ENCODE measurements at regions not wholly inside any gene's neighbourhood (a gene's known extent, or its start where the extent isn't known, plus 50 kb on each side); places are given as distances from the start of the nearest gene placed in this dataset.

DNA sequence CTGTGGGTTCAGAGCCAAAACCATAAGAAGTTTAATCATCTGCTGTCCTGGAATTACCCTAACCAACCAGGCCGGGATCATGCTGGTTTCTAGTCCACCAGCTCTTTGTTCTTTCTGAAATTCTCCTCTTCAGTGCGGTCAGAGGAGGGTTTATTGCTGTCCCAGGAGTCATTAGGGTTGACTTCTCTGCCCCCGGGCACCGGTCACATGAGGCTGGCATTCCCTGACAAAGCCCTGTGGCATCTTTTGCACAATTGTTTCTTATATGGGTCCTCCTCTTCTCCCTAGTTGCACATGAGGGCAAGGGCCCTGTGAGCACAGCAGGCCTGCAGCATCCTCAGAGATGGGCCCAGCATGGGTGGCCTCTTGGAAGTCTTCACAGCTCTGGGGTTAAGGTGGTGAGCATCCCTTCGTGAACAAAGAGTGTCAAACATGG lies 243.9 kb downstream of the IRF8 start:
- Histone ChIP-seq H3K9me3 (ENCODE audit: control insufficient read depth, low read depth, low read length) (no peaks in the 10 kb centered on the region), H3K9ac (ENCODE audit: low read length) (no peak overlapping the region), H3K27ac (ENCODE audit: low read length) (no peak overlapping the region), H3K27me3 (ENCODE audit: control insufficient read depth, insufficient read depth, low read length) (no peaks in the 10 kb centered on the region), H3K4me3 (ENCODE audit: low read length) (no peak overlapping the region), H3K36me3 (ENCODE audit: control insufficient read depth, low read depth, low read length) (no peaks in the 10 kb centered on the region), H3K4me1 (ENCODE audit: control insufficient read depth, low read depth, low read length) (no peaks in the 10 kb centered on the region)

DNA sequence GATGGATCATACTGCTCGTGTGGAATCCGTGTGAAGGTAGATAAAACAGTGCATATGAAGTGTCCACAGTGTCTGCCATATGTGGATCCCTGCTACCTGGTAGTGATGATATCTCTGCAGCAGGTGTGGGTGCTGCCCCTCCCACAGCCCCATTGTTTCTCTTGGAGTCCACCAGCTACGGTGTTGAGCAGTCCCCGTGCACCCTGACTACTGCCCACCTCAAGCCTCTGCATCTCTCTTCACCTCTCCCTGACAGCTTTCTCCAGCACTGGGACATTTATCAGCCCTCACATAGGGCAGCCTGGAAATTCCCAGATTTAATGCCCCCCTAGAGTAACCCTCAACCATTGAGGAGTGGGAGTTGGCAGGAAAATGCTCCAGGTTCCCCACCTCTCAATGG lies 244.7 kb downstream of the IRF8 start:
- H3K9ac ChIP-seq (ENCODE audit: low read length), result no peak overlapping the region
- no peaks in the 10 kb centered on the region for H3K27me3 ChIP-seq (ENCODE audit: control insufficient read depth, insufficient read depth, low read length)
- no peaks in the 10 kb centered on the region for H3K4me1 ChIP-seq (ENCODE audit: control insufficient read depth, low read depth, low read length)
- H3K9me3 ChIP-seq (ENCODE audit: control insufficient read depth, low read depth, low read length), result no peaks in the 10 kb centered on the region
- no peaks in the 10 kb centered on the region for H3K36me3 ChIP-seq (ENCODE audit: control insufficient read depth, low read depth, low read length)
- no peak overlapping the region for H3K27ac ChIP-seq (ENCODE audit: low read length)
- no peak overlapping the region for H3K4me3 ChIP-seq (ENCODE audit: low read length)

DNA sequence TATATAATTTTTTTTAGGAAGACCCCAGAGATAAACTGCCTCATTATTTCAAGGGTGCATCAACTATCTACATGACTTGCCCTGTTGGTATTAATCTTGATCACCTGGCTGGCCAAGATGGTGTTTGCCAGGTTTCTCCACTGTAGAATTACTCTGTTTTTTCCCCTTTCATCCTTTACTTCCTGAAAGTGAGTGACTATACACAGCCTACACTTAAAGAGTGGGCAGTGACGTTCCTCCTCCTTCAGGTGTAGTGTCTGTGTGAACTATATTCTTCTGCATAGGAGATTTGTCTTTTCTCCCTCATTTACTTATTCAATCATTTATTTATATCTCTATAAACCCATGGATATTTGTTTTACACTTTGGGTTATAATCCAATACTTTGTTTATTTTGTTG lies 246.7 kb downstream of the IRF8 start:
- Histone ChIP-seq H3K4me3 (ENCODE audit: low read length) (no peak overlapping the region), H3K27ac (ENCODE audit: low read length) (no peak overlapping the region), H3K9ac (ENCODE audit: low read length) (no peak overlapping the region), H3K4me1 (ENCODE audit: control insufficient read depth, low read depth, low read length) (no peaks in the 10 kb centered on the region), H3K9me3 (ENCODE audit: control insufficient read depth, low read depth, low read length) (no peaks in the 10 kb centered on the region), H3K27me3 (ENCODE audit: control insufficient read depth, insufficient read depth, low read length) (no peaks in the 10 kb centered on the region), H3K36me3 (ENCODE audit: control insufficient read depth, low read depth, low read length) (no peaks in the 10 kb centered on the region)

DNA sequence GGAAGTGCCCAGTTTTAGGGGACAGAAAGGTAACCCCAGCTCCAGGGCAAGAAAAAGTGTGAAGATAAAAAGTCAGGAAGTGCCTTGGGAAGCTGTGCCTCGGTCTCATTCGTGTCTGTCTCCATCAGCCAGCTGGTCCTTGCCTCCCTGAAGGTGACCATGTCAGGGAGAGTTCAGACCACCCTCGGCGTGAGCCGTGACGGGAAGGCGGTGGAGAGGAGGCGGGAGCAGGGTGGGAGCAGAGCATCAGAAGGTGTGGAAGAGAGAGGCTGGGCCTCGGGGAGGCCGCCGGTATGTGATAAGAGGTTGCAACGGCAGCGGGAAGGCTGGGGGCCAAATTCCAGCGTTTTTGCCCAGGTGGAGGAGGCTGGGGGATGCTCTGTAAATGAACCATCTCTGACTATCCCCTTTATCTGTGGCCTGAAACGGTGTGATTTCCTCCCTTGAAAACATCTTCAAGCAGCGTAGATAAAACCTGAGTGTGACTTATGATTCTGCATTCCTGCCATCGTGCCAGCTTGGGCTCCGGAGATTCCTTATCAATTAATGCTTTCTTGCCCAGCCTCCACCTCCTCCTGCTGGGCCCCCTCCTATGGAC lies 251.8 kb downstream of the IRF8 start:
- H3K4me3 ChIP-seq (ENCODE audit: low read length), result no peak overlapping the region
- no peak overlapping the region for H3K27ac ChIP-seq (ENCODE audit: low read length)
- no peaks in the 10 kb centered on the region for H3K27me3 ChIP-seq (ENCODE audit: control insufficient read depth, insufficient read depth, low read length)
- no peaks in the 10 kb centered on the region for H3K36me3 ChIP-seq (ENCODE audit: control insufficient read depth, low read depth, low read length)
- H3K9me3 ChIP-seq (ENCODE audit: control insufficient read depth, low read depth, low read length), result no peaks in the 10 kb centered on the region
- H3K9ac ChIP-seq (ENCODE audit: low read length), result no peak overlapping the region
- H3K4me1 ChIP-seq (ENCODE audit: control insufficient read depth, low read depth, low read length), result no peaks in the 10 kb centered on the region

DNA sequence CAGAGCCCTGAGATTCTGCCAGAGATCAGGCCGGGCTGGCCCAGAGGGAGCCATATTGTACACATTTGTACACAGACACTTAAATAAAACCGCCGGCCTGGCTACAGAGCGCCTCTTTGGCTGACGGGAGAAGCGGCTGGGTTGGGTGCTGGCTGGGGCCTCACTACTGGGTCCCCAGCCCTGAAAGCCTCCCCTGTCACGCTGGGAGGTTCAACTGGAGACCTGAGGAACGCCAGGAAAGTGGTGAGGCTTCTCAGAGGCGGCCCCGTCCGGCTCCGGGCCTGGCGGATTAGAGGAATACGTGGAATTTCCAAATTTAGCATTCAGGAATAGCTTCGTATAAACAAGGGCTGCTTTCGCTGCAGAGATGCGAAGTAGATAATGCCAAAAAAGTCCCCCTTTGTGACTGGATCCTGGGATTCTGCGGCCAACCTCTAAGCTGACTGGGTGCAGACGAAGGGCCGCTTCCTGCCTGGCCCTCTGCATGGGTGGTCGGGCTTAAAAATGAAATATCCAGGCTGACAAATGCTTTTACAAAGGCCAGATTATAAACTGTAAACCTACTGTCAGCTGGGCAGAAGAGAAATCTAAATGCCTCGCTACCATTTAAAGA lies 252.4 kb downstream of the IRF8 start:
- Histone ChIP-seq H3K9me3 (ENCODE audit: control insufficient read depth, low read depth, low read length) (no peaks in the 10 kb centered on the region), H3K36me3 (ENCODE audit: control insufficient read depth, low read depth, low read length) (no peaks in the 10 kb centered on the region), H3K9ac (ENCODE audit: low read length) (no peak overlapping the region), H3K4me3 (ENCODE audit: low read length) (no peak overlapping the region), H3K27me3 (ENCODE audit: control insufficient read depth, insufficient read depth, low read length) (no peaks in the 10 kb centered on the region), H3K4me1 (ENCODE audit: control insufficient read depth, low read depth, low read length) (no peaks in the 10 kb centered on the region), H3K27ac (ENCODE audit: low read length) (no peak overlapping the region)

DNA sequence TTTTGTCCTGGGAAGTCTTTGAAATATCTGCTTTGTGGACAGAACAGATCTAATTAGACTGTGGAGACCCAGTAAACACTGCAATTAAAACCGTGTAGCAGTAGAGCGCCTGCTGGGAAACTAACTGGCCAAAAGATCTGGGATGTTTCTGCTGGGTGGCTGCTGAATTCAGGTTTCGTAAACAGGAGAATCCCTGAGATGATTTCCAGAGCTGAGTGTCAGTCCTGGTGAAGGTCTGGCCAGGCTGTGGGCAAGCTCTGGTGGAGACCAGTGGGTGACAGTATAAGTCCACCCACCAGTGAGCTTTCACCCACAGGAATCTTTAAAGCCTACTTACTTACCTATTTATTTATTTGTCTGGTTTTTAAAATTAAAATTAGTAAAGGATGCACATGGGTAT lies 257.2 kb downstream of the IRF8 start:
- Histone ChIP-seq H3K4me1 (ENCODE audit: control insufficient read depth, low read depth, low read length) (no peaks in the 10 kb centered on the region), H3K27ac (ENCODE audit: low read length) (no peak overlapping the region), H3K9me3 (ENCODE audit: control insufficient read depth, low read depth, low read length) (no peaks in the 10 kb centered on the region), H3K4me3 (ENCODE audit: low read length) (no peak overlapping the region), H3K27me3 (ENCODE audit: control insufficient read depth, insufficient read depth, low read length) (no peaks in the 10 kb centered on the region), H3K36me3 (ENCODE audit: control insufficient read depth, low read depth, low read length) (no peaks in the 10 kb centered on the region), H3K9ac (ENCODE audit: low read length) (no peak overlapping the region)

DNA sequence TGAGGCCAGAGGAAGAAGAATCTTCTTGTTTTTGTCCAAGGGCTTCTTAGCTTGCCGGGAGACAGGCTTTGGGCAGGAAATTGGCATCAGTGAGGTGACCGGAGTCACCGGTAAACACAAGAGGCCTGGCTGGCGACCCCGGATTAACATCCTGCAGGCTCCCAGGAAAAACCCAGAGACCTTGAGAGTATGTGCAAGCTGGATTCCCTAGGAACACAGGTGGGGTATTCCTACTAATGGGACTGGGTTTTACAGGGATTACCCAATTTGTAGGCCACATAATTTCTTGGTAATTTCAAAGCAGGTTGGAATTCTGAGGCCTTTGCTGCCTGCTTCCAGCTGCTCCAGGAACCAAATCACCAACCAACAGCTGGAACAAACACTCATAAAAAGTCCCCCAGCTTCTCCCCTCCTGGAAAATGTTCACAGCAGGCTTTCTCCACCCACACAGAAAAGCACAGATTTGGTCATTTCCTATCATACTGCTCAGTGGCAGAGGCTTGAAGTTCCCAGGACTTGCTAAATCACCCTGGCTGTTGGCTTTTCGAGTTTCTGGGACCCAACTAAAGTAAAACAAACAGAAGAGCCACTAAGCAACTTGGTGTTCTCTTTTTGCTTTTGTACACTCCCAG lies 258.8 kb downstream of the IRF8 start:
- H3K27ac ChIP-seq (ENCODE audit: low read length), result no peak overlapping the region
- no peaks in the 10 kb centered on the region for H3K27me3 ChIP-seq (ENCODE audit: control insufficient read depth, insufficient read depth, low read length)
- no peak overlapping the region for H3K9ac ChIP-seq (ENCODE audit: low read length)
- H3K4me1 ChIP-seq (ENCODE audit: control insufficient read depth, low read depth, low read length), result no peaks in the 10 kb centered on the region
- no peak overlapping the region for H3K4me3 ChIP-seq (ENCODE audit: low read length)
- no peaks in the 10 kb centered on the region for H3K36me3 ChIP-seq (ENCODE audit: control insufficient read depth, low read depth, low read length)
- H3K9me3 ChIP-seq (ENCODE audit: control insufficient read depth, low read depth, low read length), result no peaks in the 10 kb centered on the region

DNA sequence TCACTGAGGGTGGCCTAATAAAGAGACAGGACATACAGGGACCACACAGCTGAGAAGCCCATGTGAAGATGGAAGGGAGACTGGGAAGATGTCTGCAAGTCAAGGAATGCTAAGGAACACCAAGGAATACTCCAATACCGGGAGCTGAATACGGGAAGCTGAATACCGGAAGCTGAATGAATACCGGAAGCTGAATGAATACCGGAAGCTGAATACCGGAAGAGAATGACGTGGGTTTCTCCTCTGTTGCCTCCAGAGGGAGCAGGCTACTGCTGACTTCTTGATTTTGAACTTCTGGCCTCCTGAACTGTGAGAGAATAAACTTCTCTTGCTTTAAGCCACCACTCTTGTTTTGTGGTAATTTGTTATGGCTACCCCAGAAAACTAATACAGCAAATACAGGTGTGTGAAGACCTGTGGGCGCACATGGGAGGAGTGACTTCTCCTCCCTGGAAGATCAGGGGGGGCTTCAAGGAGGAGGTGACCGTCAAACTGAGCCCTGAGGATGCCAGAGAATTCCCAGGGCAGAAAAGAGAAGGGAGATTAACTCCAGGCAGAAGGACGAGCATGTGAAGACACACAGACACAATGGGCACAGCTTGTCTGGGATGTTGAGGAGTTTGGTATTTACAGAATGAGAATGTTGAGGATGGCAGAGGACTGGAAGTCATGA lies 259.9 kb downstream of the IRF8 start:
- H3K27me3 ChIP-seq (ENCODE audit: control insufficient read depth, insufficient read depth, low read length), result no peaks in the 10 kb centered on the region
- no peaks in the 10 kb centered on the region for H3K9me3 ChIP-seq (ENCODE audit: control insufficient read depth, low read depth, low read length)
- no peaks in the 10 kb centered on the region for H3K36me3 ChIP-seq (ENCODE audit: control insufficient read depth, low read depth, low read length)
- no peak overlapping the region for H3K9ac ChIP-seq (ENCODE audit: low read length)
- H3K4me3 ChIP-seq (ENCODE audit: low read length), result no peak overlapping the region
- H3K4me1 ChIP-seq (ENCODE audit: control insufficient read depth, low read depth, low read length), result no peaks in the 10 kb centered on the region
- H3K27ac ChIP-seq (ENCODE audit: low read length), result no peak overlapping the region

DNA sequence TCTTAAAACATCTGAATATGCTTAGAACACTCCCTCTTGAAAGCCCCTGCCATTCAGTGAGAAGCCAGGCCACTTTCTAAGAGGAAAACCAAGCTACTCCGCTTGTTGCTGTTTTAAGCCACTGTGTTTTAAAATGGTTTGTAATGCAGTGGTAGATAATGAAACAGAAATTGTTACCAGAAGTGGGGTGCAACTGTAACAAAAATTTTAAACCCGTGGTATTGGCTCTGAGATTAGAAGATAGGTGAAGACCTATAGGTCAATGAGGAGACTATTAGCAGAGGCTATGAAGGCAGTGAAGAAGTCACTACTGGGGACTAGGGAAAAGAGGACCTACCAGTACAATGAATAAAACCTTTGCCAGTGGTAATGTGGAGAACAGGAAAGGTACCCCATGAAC lies 266.5 kb downstream of the IRF8 start:
- Histone ChIP-seq H3K27ac (ENCODE audit: low read length) (no peak overlapping the region), H3K27me3 (ENCODE audit: control insufficient read depth, insufficient read depth, low read length) (no peaks in the 10 kb centered on the region), H3K36me3 (ENCODE audit: control insufficient read depth, low read depth, low read length) (no peaks in the 10 kb centered on the region), H3K9me3 (ENCODE audit: control insufficient read depth, low read depth, low read length) (peaks cover 7% of the 10 kb centered on the region), H3K4me3 (ENCODE audit: low read length) (no peak overlapping the region), H3K4me1 (ENCODE audit: control insufficient read depth, low read depth, low read length) (no peaks in the 10 kb centered on the region), H3K9ac (ENCODE audit: low read length) (no peak overlapping the region)

DNA sequence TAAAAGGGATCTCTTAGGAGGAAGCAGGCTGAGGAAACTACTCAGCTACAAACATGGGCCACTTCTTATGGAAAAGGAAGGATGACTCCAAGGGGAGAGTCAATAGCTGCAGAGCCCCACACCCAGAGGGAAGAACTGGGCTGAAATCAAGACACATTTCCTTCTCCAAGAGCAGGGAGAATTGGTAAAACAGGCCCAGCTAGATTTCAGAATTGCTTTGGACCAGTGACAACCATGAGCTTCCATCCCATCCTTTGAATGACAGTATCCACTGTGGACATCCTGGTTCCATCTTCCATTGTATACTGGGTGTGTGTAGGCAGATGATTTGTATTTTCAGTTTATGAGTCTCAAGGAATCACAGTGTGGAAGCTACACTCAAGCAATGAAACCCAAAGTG lies 267.5 kb downstream of the IRF8 start:
- Histone ChIP-seq H3K27me3 (ENCODE audit: control insufficient read depth, insufficient read depth, low read length) (no peaks in the 10 kb centered on the region), H3K9ac (ENCODE audit: low read length) (no peak overlapping the region), H3K4me1 (ENCODE audit: control insufficient read depth, low read depth, low read length) (no peaks in the 10 kb centered on the region), H3K4me3 (ENCODE audit: low read length) (no peak overlapping the region), H3K27ac (ENCODE audit: low read length) (no peak overlapping the region), H3K36me3 (ENCODE audit: control insufficient read depth, low read depth, low read length) (no peaks in the 10 kb centered on the region), H3K9me3 (ENCODE audit: control insufficient read depth, low read depth, low read length) (peaks cover 7% of the 10 kb centered on the region)

DNA sequence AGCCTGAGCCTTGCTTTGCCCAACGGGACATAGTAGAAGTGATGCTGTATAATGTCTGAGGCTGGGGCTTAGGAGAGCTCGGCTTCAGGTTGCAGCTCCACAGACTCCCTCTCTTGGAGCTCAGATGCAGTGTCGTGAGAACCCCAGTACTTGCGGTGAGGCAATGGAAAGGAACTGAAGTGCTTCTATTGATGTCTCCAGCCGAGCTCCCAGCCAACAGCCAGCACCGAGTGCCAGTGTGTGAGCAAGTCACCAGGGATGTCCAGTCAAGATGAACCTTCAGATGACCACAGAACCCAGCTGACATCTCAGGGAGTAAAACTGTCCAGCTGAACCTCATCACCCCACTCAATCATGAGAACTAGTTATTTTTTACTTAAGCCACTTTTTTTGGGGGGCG lies 268.1 kb downstream of the IRF8 start:
- no peak overlapping the region for H3K27ac ChIP-seq (ENCODE audit: low read length)
- H3K36me3 ChIP-seq (ENCODE audit: control insufficient read depth, low read depth, low read length), result no peaks in the 10 kb centered on the region
- no peaks in the 10 kb centered on the region for H3K4me1 ChIP-seq (ENCODE audit: control insufficient read depth, low read depth, low read length)
- H3K4me3 ChIP-seq (ENCODE audit: low read length), result no peak overlapping the region
- no peaks in the 10 kb centered on the region for H3K27me3 ChIP-seq (ENCODE audit: control insufficient read depth, insufficient read depth, low read length)
- H3K9me3 ChIP-seq (ENCODE audit: control insufficient read depth, low read depth, low read length), result peaks cover 7% of the 10 kb centered on the region
- no peak overlapping the region for H3K9ac ChIP-seq (ENCODE audit: low read length)

Data from iPS-18a (cell line).